H1 (cell line): ENCODE measurements at regions not wholly inside any gene's neighbourhood (a gene's known extent, or its start where the extent isn't known, plus 50 kb on each side); places are given as distances from the start of the nearest gene placed in this dataset.

ENCODE experiments used
- CTCF ChIA-PET: fragments of 300-600 bp; sonication (Branson Sonifier 250); formaldehyde crosslinking; loops from one replicate; lab custom pipeline; 2021; ENCODE audit not compliant: partially characterized antibody; lab: Charles Lee
- POLR2A ChIA-PET: fragments of 300-600 bp; sonication (Branson Sonifier 250); formaldehyde crosslinking; loops from one replicate; lab custom pipeline; 2021; ENCODE audit warnings: inconsistent platforms; ENCODE audit not compliant: partially characterized antibody; lab: Charles Lee
- DNase-seq, 2 experiments: peaks; one replicate each; pipeline versions ENCODE4 v3.0.0 to v3.0.0-alpha.2; 2010 to 2022; ENCODE audit warnings: low spot score in 2 of 2, low read depth in 1 of 2, mixed read lengths in 1 of 2
- FAIRE-seq: peaks from 2 replicates; lab custom pipeline; 2011; peaks lifted over from hg19 to GRCh38; lab: Jason Lieb, UNC
- H2AFZ ChIP-seq: 2 replicates; pipeline ENCODE4 v1.8.1; 2012; ENCODE audit warnings: low read length, inconsistent platforms
- H2AK5ac ChIP-seq: 2 replicates; pipeline ENCODE4 v1.6.1; 2013; ENCODE audit warnings: low read depth, low read length
- H2BK120ac ChIP-seq: replicated peaks from 2 replicates; pipeline ENCODE3; 2013; ENCODE audit warnings: low read depth, low read length, inconsistent platforms
- H2BK12ac ChIP-seq: 2 replicates; pipeline ENCODE4 v1.6.1; 2013; ENCODE audit warnings: low read depth, low read length
- H2BK15ac ChIP-seq: 2 replicates; pipeline ENCODE4 v1.6.1; 2013; ENCODE audit warnings: low read length
- H2BK20ac ChIP-seq: 2 replicates; pipeline ENCODE4 v1.6.1; 2013; ENCODE audit warnings: low read length
- H2BK5ac ChIP-seq: 2 replicates; pipeline ENCODE4 v1.6.1; 2013; ENCODE audit warnings: low read depth, low read length
- H3K14ac ChIP-seq: 2 replicates; pipeline ENCODE4 v1.6.1; 2013; ENCODE audit warnings: inconsistent platforms; ENCODE audit not compliant: insufficient read length
- H3K18ac ChIP-seq: 2 replicates; pipeline ENCODE4 v1.6.1; 2013; ENCODE audit warnings: low read length; ENCODE audit errors: extremely low read depth
- H3K23ac ChIP-seq: 2 replicates; pipeline ENCODE4 v1.6.1; 2013; ENCODE audit warnings: inconsistent platforms; ENCODE audit not compliant: insufficient read length
- H3K23me2 ChIP-seq: 2 replicates; pipeline ENCODE4 v1.6.1; 2013; ENCODE audit warnings: low read depth, low read length
- H3K27ac ChIP-seq: 2 replicates; pipeline ENCODE4 v1.6.1; 2011; ENCODE audit warnings: low read depth, low read length, inconsistent platforms
- H3K27me3 ChIP-seq, 4 experiments: replicated peaks in 1 of 4; 1 replicate in 1 of 4; 2 replicates in 3 of 4; pipeline versions ENCODE4 v1.6.1 to v1.8.1; 2011 to 2013; ENCODE audit warnings: low read length in 3 of 4, mild to moderate bottlenecking in 3 of 4, inconsistent platforms in 2 of 4, mixed read lengths in 2 of 4, moderate library complexity in 1 of 4; ENCODE audit not compliant: control insufficient read depth in 3 of 4, insufficient read depth in 3 of 4; ENCODE audit errors: extremely low read depth in 1 of 4
- H3K36me3 ChIP-seq, 4 experiments: 2 replicates each; pipeline versions ENCODE4 v1.6.1 to v1.8.1; 2011 to 2013; ENCODE audit warnings: mild to moderate bottlenecking in 4 of 4, low read length in 3 of 4, moderate library complexity in 2 of 4, control low read depth in 1 of 4, inconsistent platforms in 1 of 4; ENCODE audit not compliant: insufficient read depth in 4 of 4, control insufficient read depth in 2 of 4
- H3K4ac ChIP-seq: replicated peaks from 2 replicates; pipeline ENCODE3; 2013; ENCODE audit warnings: low read length, low read depth, mixed read lengths, inconsistent platforms; ENCODE audit not compliant: insufficient read length
- H3K4me1 ChIP-seq, 4 experiments: replicated peaks in 1 of 4; 1 replicate in 1 of 4; 2 replicates in 3 of 4; pipeline versions ENCODE4 v1.6.1 to v1.8.1; 2011 to 2013; ENCODE audit warnings: low read length in 3 of 4, inconsistent platforms in 2 of 4, mixed read lengths in 1 of 4; ENCODE audit not compliant: insufficient read depth in 4 of 4, control insufficient read depth in 3 of 4
- H3K4me2 ChIP-seq, 2 experiments: 2 replicates each; pipeline versions ENCODE4 v1.6.1 to v1.8.1; 2011 to 2013; ENCODE audit warnings: low read depth in 2 of 2, low read length in 2 of 2, control low read depth in 1 of 2, inconsistent platforms in 1 of 2, mild to moderate bottlenecking in 1 of 2; ENCODE audit not compliant: insufficient read depth in 1 of 2
- H3K4me3 ChIP-seq, 4 experiments: fragments of 200-600, 300-600 bp in 1 of 4; sonication (generic), shearing (Covaris generic), sonication (Bioruptor Twin) in 1 of 4; 2 replicates each; pipeline versions ENCODE4 v1.5.1 to v1.8.1; 2011 to 2016; ENCODE audit warnings: low read length in 4 of 4, low read depth in 3 of 4, control low read depth in 2 of 4, inconsistent platforms in 2 of 4, mild to moderate bottlenecking in 2 of 4, mixed read lengths in 1 of 4, moderate library complexity in 1 of 4; ENCODE audit not compliant: insufficient read depth in 2 of 4; ENCODE audit errors: extremely low read depth in 1 of 4
- H3K56ac ChIP-seq: replicated peaks from 2 replicates; pipeline ENCODE3; 2013; ENCODE audit warnings: low read depth, mild to moderate bottlenecking, mixed read lengths, low read length, inconsistent platforms; ENCODE audit not compliant: insufficient read length
- H3K79me1 ChIP-seq: 2 replicates; pipeline ENCODE4 v1.6.1; 2013; ENCODE audit warnings: low read depth, low read length, control low read depth
- H3K79me2 ChIP-seq, 2 experiments: 2 replicates each; pipeline versions ENCODE4 v1.6.1 to v1.8.1; 2012 to 2013; ENCODE audit warnings: low read length in 2 of 2, mild to moderate bottlenecking in 2 of 2, inconsistent platforms in 1 of 2; ENCODE audit not compliant: insufficient read depth in 2 of 2, control insufficient read depth in 1 of 2
- H3K9ac ChIP-seq, 4 experiments: replicated peaks in 1 of 4; 1 replicate in 1 of 4; 2 replicates in 3 of 4; pipeline versions ENCODE4 v1.6.1 to v1.8.1; 2011 to 2013; ENCODE audit warnings: low read depth in 3 of 4, low read length in 3 of 4, control low read depth in 2 of 4, mild to moderate bottlenecking in 2 of 4, moderate library complexity in 2 of 4, inconsistent platforms in 1 of 4; ENCODE audit errors: extremely low read depth in 1 of 4
- H3K9me3 ChIP-seq, 2 experiments: 2 replicates each; pipeline versions ENCODE4 v1.6.1 to v1.8.1; 2012 to 2013; ENCODE audit warnings: mild to moderate bottlenecking in 2 of 2, moderate library complexity in 2 of 2, control low read depth in 1 of 2, inconsistent platforms in 1 of 2, low read depth in 1 of 2, low read length in 1 of 2, mixed read lengths in 1 of 2; ENCODE audit not compliant: insufficient read depth in 2 of 2
- H4K20me1 ChIP-seq, 2 experiments: replicated peaks in 1 of 2; 2 replicates each; pipeline versions ENCODE3 to v1.8.1; 2011 to 2013; ENCODE audit warnings: inconsistent platforms in 2 of 2, low read length in 2 of 2, mild to moderate bottlenecking in 1 of 2; ENCODE audit not compliant: insufficient read depth in 2 of 2, control insufficient read depth in 1 of 2
- H4K5ac ChIP-seq: 2 replicates; pipeline ENCODE4 v1.6.1; 2013; ENCODE audit warnings: low read length, low read depth, mixed read lengths, inconsistent platforms; ENCODE audit not compliant: insufficient read length
- H4K8ac ChIP-seq: 2 replicates; pipeline ENCODE4 v1.8.0; 2013; ENCODE audit warnings: mild to moderate bottlenecking, moderate library complexity, low read length, inconsistent platforms; ENCODE audit not compliant: insufficient read depth; ENCODE audit errors: extremely low read depth
- H4K91ac ChIP-seq: replicated peaks from 2 replicates; pipeline ENCODE3; 2013; ENCODE audit warnings: low read length, mixed read lengths, inconsistent platforms; ENCODE audit not compliant: insufficient read length
- BACH1 ChIP-seq: IDR thresholded peaks from 2 replicates; pipeline ENCODE4 v1.6.1; 2012; ENCODE audit warnings: low read length, improper control_type of control experiment
- BRCA1 ChIP-seq: IDR thresholded peaks from 2 replicates; pipeline ENCODE4 v1.6.1; 2012; ENCODE audit warnings: low read depth, low read length, improper control_type of control experiment
- CEBPB ChIP-seq: IDR thresholded peaks from 2 replicates; pipeline ENCODE4 v1.6.1; 2012; ENCODE audit warnings: low read depth, low read length
- CHD1 ChIP-seq: IDR thresholded peaks from 2 replicates; pipeline ENCODE4 v1.6.1; 2012; ENCODE audit warnings: low read depth, low read length, improper control_type of control experiment
- CTBP2 ChIP-seq: IDR thresholded peaks from 2 replicates; pipeline ENCODE4 v1.7.0; 2011; ENCODE audit warnings: borderline replicate concordance, mild to moderate bottlenecking, moderate library complexity, mixed read lengths, low read length; ENCODE audit not compliant: insufficient read depth, insufficient read length
- EP300 ChIP-seq, 2 experiments: IDR thresholded peaks; 1 replicate in 1 of 2; 2 replicates in 1 of 2; pipeline ENCODE4 v1.6.1; 2011 to 2012; ENCODE audit warnings: low read depth in 2 of 2, low read length in 2 of 2, mild to moderate bottlenecking in 2 of 2, borderline replicate concordance in 1 of 2, inconsistent platforms in 1 of 2, moderate library complexity in 1 of 2
- GABPA ChIP-seq: IDR thresholded peaks from 2 replicates; pipeline ENCODE4 v1.6.1; 2011; ENCODE audit warnings: mild to moderate bottlenecking, low read length, moderate library complexity, borderline replicate concordance; ENCODE audit not compliant: insufficient read depth
- MAX ChIP-seq: IDR thresholded peaks from 2 replicates; pipeline ENCODE4 v1.6.1; 2012; ENCODE audit warnings: inconsistent platforms
- POU5F1 ChIP-seq: IDR thresholded peaks from 2 replicates; pipeline ENCODE4 v1.6.1; 2011; ENCODE audit warnings: low read depth, mild to moderate bottlenecking, low read length, moderate library complexity
- RXRA ChIP-seq: IDR thresholded peaks from 2 replicates; pipeline ENCODE4 v1.6.1; 2011; ENCODE audit warnings: low read depth, mild to moderate bottlenecking, low read length, moderate library complexity; ENCODE audit not compliant: insufficient read depth
- SP4 ChIP-seq: IDR thresholded peaks from 2 replicates; pipeline ENCODE4 v1.6.1; 2012; ENCODE audit warnings: low read length, inconsistent platforms
- SUZ12 ChIP-seq: fragments of 200-600 bp; sonication (generic); IDR thresholded peaks from 2 replicates; pipeline ENCODE4 v1.6.1; 2012; ENCODE audit warnings: mild to moderate bottlenecking, inconsistent platforms, low read length, moderate library complexity, mixed read lengths
- TAF7 ChIP-seq: optimal IDR thresholded peaks from 2 replicates; pipeline ENCODE3; 2011; ENCODE audit warnings: low read depth, mild to moderate bottlenecking, inconsistent platforms, low read length, moderate library complexity, borderline replicate concordance
- WGBS, 2 experiments: shearing (Covaris generic) in 1 of 2; methylation state at CpG; one replicate each; pipeline versions ENCODE4 v1.1.6 to v1.1.7; 2013 to 2015; ENCODE audit warnings: low lambda C conversion rate in 2 of 2, mixed read lengths in 2 of 2, inconsistent platforms in 1 of 2, low coverage in 1 of 2, missing lambda C conversion rate in 1 of 2; ENCODE audit not compliant: insufficient replicate concordance in 2 of 2, insufficient coverage in 1 of 2, insufficient read length in 1 of 2; ENCODE audit errors: extremely low coverage in 1 of 2, missing lambda C conversion rate in 1 of 2; 5-methylcytosine and 5-hydroxymethylcytosine counted together

GRCh38 chr7:33806298-33807154 lies 98.8 kb upstream of the BMPER start:
- H2BK12ac ChIP-seq, result no peak overlapping the region
- H3K27me3 ChIP-seq, result no peaks in the 10 kb centered on the region
- FAIRE-seq (no peak), DNase-seq (no peak)
- no peaks in the 10 kb centered on the region for H3K23me2 ChIP-seq
- no peaks in the 10 kb centered on the region for H3K79me2 ChIP-seq
- no peak overlapping the region for H3K14ac ChIP-seq
- no peak overlapping the region for H2BK120ac ChIP-seq
- WGBS, 2 experiments, result 89% methylated on average over 5 of the region's 5 CpGs; no CpG with 5 or more reads in 1 of the 2 experiments
- H3K4ac ChIP-seq, result no peak overlapping the region
- no peak overlapping the region for H3K27ac ChIP-seq
- H3K4me2 ChIP-seq, result no peak overlapping the region
- H4K20me1 ChIP-seq, result no peaks in the 10 kb centered on the region
- H3K4me1 ChIP-seq, result no peaks in the 10 kb centered on the region
- no peak overlapping the region for H3K9ac ChIP-seq
- ChIA-PET POLR2A (interaction anchor here (0.6 kb wide), 1 partner anchor 394 kb away, joined by 3 read pairs; no protein-coding TSS in a partner anchor), CTCF (interaction anchor here (0.6 to 4.6 kb wide), 25 partner anchors 9 to 472 kb away, joined by 3 to 46 read pairs (median 5); partner anchors contain the start of gene BMPER)
- H2AK5ac ChIP-seq, result no peak overlapping the region
- H3K56ac ChIP-seq, result no peak overlapping the region
- H3K9me3 ChIP-seq, result no peaks in the 10 kb centered on the region
- no peaks in the 10 kb centered on the region for H3K36me3 ChIP-seq
- H4K91ac ChIP-seq, result no peak overlapping the region
- no peak overlapping the region for H2BK5ac ChIP-seq
- no peak overlapping the region for H3K4me3 ChIP-seq
- no peak overlapping the region for H4K5ac ChIP-seq
- no peak overlapping the region for H3K18ac ChIP-seq
- no peak overlapping the region for H2AFZ ChIP-seq
- no peaks in the 10 kb centered on the region for H3K79me1 ChIP-seq
- no peak overlapping the region for H2BK15ac ChIP-seq
- no peak overlapping the region for H2BK20ac ChIP-seq
- no peak overlapping the region for H3K23ac ChIP-seq
- H4K8ac ChIP-seq, result no peak overlapping the region
- TF ChIP-seq CHD1 (no peak), CEBPB (no peak), MAX (no peak), SUZ12 (no peak), POU5F1 (no peak), EP300 (IDR thresholded peaks at IDR 0.05; ENCODE audit: borderline replicate concordance in 1 of 2, low read depth in 2 of 2, low read length in 2 of 2) (no peak), RXRA (no peak), TAF7 (no peak), GABPA (no peak), SP4 (no peak), BACH1 (no peak), BRCA1 (no peak), CTBP2 (no peak)
